Testis (tissue), 2 donors: ENCODE measurements at regions not wholly inside any gene's neighbourhood (a gene's known extent, or its start where the extent isn't known, plus 50 kb on each side); places are given as distances from the start of the nearest gene placed in this dataset.
"Not testable (repeated sequence)": the region's sequence is repeated elsewhere in the genome, so short reads cannot be mapped to it uniquely, and the experiment has no call there.

ENCODE experiments used
- DNase-seq: peaks from one replicate; pipeline ENCODE4 v3.0.0-alpha.2; 2019
- H3K27ac ChIP-seq, 2 donors: fragments of 200-600 bp; sonication (generic); one replicate each; pipeline ENCODE4 v1.5.1; 2019
- H3K27me3 ChIP-seq: fragments of 200-600 bp; sonication (generic); one replicate; pipeline ENCODE4 v1.5.1; 2019
- H3K36me3 ChIP-seq: fragments of 200-600 bp; sonication (generic); one replicate; pipeline ENCODE4 v1.5.1; 2017; ENCODE audit warnings: low read depth; ENCODE audit errors: missing control alignments
- H3K4me1 ChIP-seq: fragments of 200-600 bp; sonication (generic); one replicate; pipeline ENCODE4 v1.5.1; 2019
- H3K4me3 ChIP-seq, 2 donors: fragments of 200-600 bp; sonication (generic); one replicate each; pipeline ENCODE4 v1.5.1; 2017 to 2019
- H3K9me3 ChIP-seq: fragments of 200-600 bp; sonication (generic); one replicate; pipeline ENCODE4 v1.5.1; 2017
- CTCF ChIP-seq, 3 experiments: fragments of 450-650 bp in 2 of 3; fragments of 200-600 bp in 1 of 3; sonication (generic) in 1 of 3; IDR thresholded peaks; one replicate each; pipeline ENCODE4 v1.5.1; 2016 to 2019; ENCODE audit warnings: antibody characterized with exemption in 3 of 3, mild to moderate bottlenecking in 2 of 3, moderate library complexity in 1 of 3
- POLR2A ChIP-seq: fragments of 450-650 bp; IDR thresholded peaks from one replicate; pipeline ENCODE4 v1.6.1; 2017; ENCODE audit warnings: antibody characterized with exemption, mild to moderate bottlenecking, moderate library complexity
- WGBS, 2 donors: methylation state at CpG; one replicate each; pipeline ENCODE4 v1.1.5; 2018; 5-methylcytosine and 5-hydroxymethylcytosine counted together
- intact Hi-C: fragments of 100-400 bp; cut with DNase I; formaldehyde crosslinking; loops from one replicate; pipeline ENCODE4 v1.15.1; 2023; ENCODE audit warnings: low total_unique reads

- Histone ChIP-seq H3K27ac (no peak overlapping the region), H3K4me3 (no peak overlapping the region), H3K9me3 (no peaks in the 10 kb centered on the region), H3K36me3 (no peaks in the 10 kb centered on the region), H3K27me3 (no peaks in the 10 kb centered on the region), H3K4me1 (no peaks in the 10 kb centered on the region)
- intact Hi-C loops: no loop called here
- TF ChIP-seq POLR2A (no peak), CTCF (IDR thresholded peaks at IDR 0.05) (no peak)
- 87 to 90% methylated on average over 1 of the region's 1 CpG for WGBS, 2 donors
- DNase-seq: no peak
Observed at GRCh38 chr11:10955616-10956015, 97.8 kb upstream of the ZBED5 start.

DNA sequence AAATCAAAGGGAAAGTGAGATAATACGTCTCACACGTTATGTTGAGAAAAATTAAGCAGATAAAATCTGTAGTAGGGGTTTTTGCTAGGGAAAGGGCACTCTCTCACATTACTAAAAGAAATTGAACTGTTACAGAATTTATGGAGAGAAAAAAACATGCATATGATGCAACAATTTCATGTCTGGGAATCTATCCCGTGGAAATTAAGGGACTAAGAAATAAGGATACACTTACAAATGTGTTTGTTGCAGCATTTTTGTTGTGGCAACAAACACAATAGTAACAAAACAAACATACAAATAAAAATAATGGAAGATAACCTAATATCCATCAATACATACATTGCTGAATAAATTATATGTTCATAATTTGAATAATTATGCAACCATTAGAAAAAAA, 96.3 kb upstream of the ZBED5 start:
- no peaks in the 10 kb centered on the region for H3K9me3 ChIP-seq
- no peak overlapping the region for H3K27ac ChIP-seq
- no peaks in the 10 kb centered on the region for H3K36me3 ChIP-seq
- DNase-seq: no peak
- no peaks in the 10 kb centered on the region for H3K4me1 ChIP-seq
- no peak overlapping the region for H3K4me3 ChIP-seq
- 80 to 92% methylated on average over 3 of the region's 3 CpGs for WGBS, 2 donors
- no peaks in the 10 kb centered on the region for H3K27me3 ChIP-seq
- intact Hi-C loops: no loop called here
- TF ChIP-seq POLR2A (no peak), CTCF (IDR thresholded peaks at IDR 0.05) (no peak)

- no peaks in the 10 kb centered on the region for H3K9me3 ChIP-seq
- H3K4me3 ChIP-seq: no peak overlapping the region
- WGBS, 2 donors: 0% methylated on average over 1 of the region's 1 CpG
- H3K27me3 ChIP-seq: no peaks in the 10 kb centered on the region
- no peaks in the 10 kb centered on the region for H3K36me3 ChIP-seq
- no peak overlapping the region for H3K27ac ChIP-seq
- no peak for TF ChIP-seq CTCF (IDR thresholded peaks at IDR 0.05)
- TF ChIP-seq POLR2A: no peak
- DNase-seq: no peak
- H3K4me1 ChIP-seq: no peaks in the 10 kb centered on the region
- intact Hi-C loops: no loop called here
Observed at GRCh38 chr11:10952872-10953271, 95.0 kb upstream of the ZBED5 start.

- H3K9me3 ChIP-seq, H3K4me1 ChIP-seq, H3K36me3 ChIP-seq, H3K27me3 ChIP-seq, intact Hi-C loops, DNase-seq, H3K27ac ChIP-seq, H3K4me3 ChIP-seq: not testable (repeated sequence)
- 79 to 94% methylated on average over 1 of the region's 1 CpG for WGBS, 2 donors
Observed at GRCh38 chr11:10947935-10948334, 90.1 kb upstream of the ZBED5 start.

- no peak overlapping the region for H3K27ac ChIP-seq
- no peaks in the 10 kb centered on the region for H3K4me1 ChIP-seq
- TF ChIP-seq POLR2A: no peak
- no peak for TF ChIP-seq CTCF (IDR thresholded peaks at IDR 0.05)
- H3K36me3 ChIP-seq: no peaks in the 10 kb centered on the region
- no peak for DNase-seq
- no peaks in the 10 kb centered on the region for H3K9me3 ChIP-seq
- 71 to 86% methylated on average over 1 of the region's 1 CpG for WGBS, 2 donors
- H3K4me3 ChIP-seq: no peak overlapping the region
- intact Hi-C loops: no loop called here
- H3K27me3 ChIP-seq: no peaks in the 10 kb centered on the region
Observed at GRCh38 chr11:10946072-10946471, 88.2 kb upstream of the ZBED5 start.
